WTC11 (cell line): ENCODE measurements at regions not wholly inside any gene's neighbourhood (a gene's known extent, or its start where the extent isn't known, plus 50 kb on each side); places are given as distances from the start of the nearest gene placed in this dataset.

Experiments
- ATAC-seq: fragments of 200-7000 bp; cut with Tn5 transposase; 2 replicates; pipeline ENCODE4 v1.10.0; 2021; ENCODE audit warnings: mild to moderate bottlenecking, moderate library complexity
- CTCF ChIA-PET: fragments of 300-600 bp; sonication (Branson Sonifier 250); formaldehyde crosslinking; loops from one replicate; lab custom pipeline; 2021; ENCODE audit warnings: antibody characterized with exemption; lab: Charles Lee
- POLR2A ChIA-PET: fragments of 350-600 bp; sonication (Branson Sonifier 250); formaldehyde crosslinking; loops from one replicate; lab custom pipeline; 2021; ENCODE audit warnings: antibody characterized with exemption; lab: Charles Lee
- DNase-seq: peaks from one replicate; pipeline ENCODE4 v3.0.0; 2021; ENCODE audit warnings: low spot score
- H3K27ac Mint-ChIP-seq: 2 replicates; pipeline ENCODE4 v1.8.0; 2021; ENCODE audit warnings: mixed read lengths
- H3K27me3 Mint-ChIP-seq: 2 replicates; pipeline ENCODE4 v1.8.0; 2021; ENCODE audit warnings: low read depth, mild to moderate bottlenecking, moderate library complexity, mixed read lengths
- H3K36me3 Mint-ChIP-seq: 2 replicates; pipeline ENCODE4 v1.8.0; 2021; ENCODE audit warnings: mixed read lengths
- H3K4me1 Mint-ChIP-seq: 2 replicates; pipeline ENCODE4 v1.8.0; 2022; ENCODE audit warnings: mixed read lengths
- H3K4me3 Mint-ChIP-seq: 2 replicates; pipeline ENCODE4 v1.8.0; 2021; ENCODE audit warnings: mild to moderate bottlenecking, moderate library complexity, mixed read lengths
- H3K9me3 Mint-ChIP-seq: 2 replicates; pipeline ENCODE4 v1.8.0; 2021; ENCODE audit warnings: mixed read lengths
- AFF4 ChIP-seq: sonication (generic); formaldehyde crosslinking; IDR thresholded peaks from 2 replicates; pipeline ENCODE4 v1.8.1; 2023; ENCODE audit warnings: mild to moderate bottlenecking, missing genetic modification reagents, borderline replicate concordance
- CDX4 ChIP-seq: fragments of 250-450 bp; sonication (Bioruptor Pico); IDR thresholded peaks from 2 replicates; pipeline ENCODE4 v1.9.0; 2021; ENCODE audit warnings: moderate library complexity, mild to moderate bottlenecking, inconsistent platforms, borderline replicate concordance
- CTCF ChIP-seq: fragments of 200-600 bp; IDR thresholded peaks from 2 replicates; pipeline ENCODE4 v1.8.0; 2022; ENCODE audit warnings: antibody characterized with exemption
- E2F1 ChIP-seq: sonication (generic); formaldehyde crosslinking; IDR thresholded peaks from 2 replicates; pipeline ENCODE4 v1.8.0; 2022; ENCODE audit warnings: mild to moderate bottlenecking, missing genetic modification reagents
- E2F5 ChIP-seq: sonication (generic); formaldehyde crosslinking; IDR thresholded peaks from 2 replicates; pipeline ENCODE4 v1.8.1; 2022; ENCODE audit warnings: mild to moderate bottlenecking, moderate library complexity, missing genetic modification reagents
- FOXJ3 ChIP-seq: sonication (generic); formaldehyde crosslinking; IDR thresholded peaks from 2 replicates; pipeline ENCODE4 v1.9.0; 2021; ENCODE audit warnings: missing genetic modification reagents, mild to moderate bottlenecking, borderline replicate concordance
- GRHL2 ChIP-seq: fragments of 250-450 bp; sonication (Bioruptor Pico); IDR thresholded peaks from 2 replicates; pipeline ENCODE4 v1.8.0; 2022; ENCODE audit warnings: mild to moderate bottlenecking, moderate library complexity; ENCODE audit not compliant: insufficient replicate concordance, severe bottlenecking
- IRF1 ChIP-seq: sonication (generic); formaldehyde crosslinking; IDR thresholded peaks from 2 replicates; pipeline ENCODE4 v1.8.0; 2023; ENCODE audit warnings: missing genetic modification reagents
- IRF2 ChIP-seq: sonication (generic); formaldehyde crosslinking; IDR thresholded peaks from 2 replicates; pipeline ENCODE4 v1.8.0; 2022; ENCODE audit warnings: low read depth, missing genetic modification reagents, borderline replicate concordance
- MAX ChIP-seq: sonication (generic); formaldehyde crosslinking; IDR thresholded peaks from 2 replicates; pipeline ENCODE4 v1.8.0; 2022; ENCODE audit warnings: mild to moderate bottlenecking, missing genetic modification reagents
- MXD4 ChIP-seq: fragments of 250-450 bp; sonication (Bioruptor Pico); IDR thresholded peaks from 2 replicates; pipeline ENCODE4 v1.8.0; 2021; ENCODE audit warnings: mild to moderate bottlenecking, moderate library complexity, borderline replicate concordance
- NFE2L1 ChIP-seq: sonication (generic); formaldehyde crosslinking; IDR thresholded peaks from 2 replicates; pipeline ENCODE4 v1.8.1; 2023; ENCODE audit warnings: missing genetic modification reagents
- PRRX2 ChIP-seq: fragments of 250-450 bp; sonication (Bioruptor Pico); IDR thresholded peaks from 2 replicates; pipeline ENCODE4 v1.8.0; 2021; ENCODE audit warnings: mild to moderate bottlenecking
- RELA ChIP-seq: sonication (generic); formaldehyde crosslinking; IDR thresholded peaks from 2 replicates; pipeline ENCODE4 v1.8.1; 2022; ENCODE audit warnings: missing genetic modification reagents, mild to moderate bottlenecking, borderline replicate concordance
- SMAD3 ChIP-seq: sonication (generic); formaldehyde crosslinking; IDR thresholded peaks from 2 replicates; pipeline ENCODE4 v1.8.0; 2022; ENCODE audit warnings: missing genetic modification reagents, mild to moderate bottlenecking, borderline replicate concordance
- SOX15 ChIP-seq: fragments of 250-450 bp; sonication (Bioruptor Pico); IDR thresholded peaks from 2 replicates; pipeline ENCODE4 v1.9.0; 2021; ENCODE audit warnings: mild to moderate bottlenecking
- TEAD4 ChIP-seq: sonication (generic); formaldehyde crosslinking; IDR thresholded peaks from 2 replicates; pipeline ENCODE4 v1.8.0; 2022; ENCODE audit warnings: mild to moderate bottlenecking, missing genetic modification reagents
- ZNF121 ChIP-seq: sonication (generic); formaldehyde crosslinking; IDR thresholded peaks from 2 replicates; pipeline ENCODE4 v1.8.0; 2023; ENCODE audit warnings: missing genetic modification reagents
- ZNF219 ChIP-seq: sonication (generic); formaldehyde crosslinking; IDR thresholded peaks from 2 replicates; pipeline ENCODE4 v1.8.0; 2023; ENCODE audit warnings: missing genetic modification reagents, mild to moderate bottlenecking, borderline replicate concordance
- ZNF263 ChIP-seq: sonication (generic); formaldehyde crosslinking; IDR thresholded peaks from 2 replicates; pipeline ENCODE4 v1.8.1; 2022; ENCODE audit warnings: low read depth, mild to moderate bottlenecking, moderate library complexity, missing genetic modification reagents
- ZNF416 ChIP-seq: fragments of 250-450 bp; sonication (Bioruptor Pico); IDR thresholded peaks from 2 replicates; pipeline ENCODE4 v1.9.0; 2021; ENCODE audit warnings: mild to moderate bottlenecking, inconsistent platforms
- ZNF512 ChIP-seq: sonication (generic); formaldehyde crosslinking; IDR thresholded peaks from 2 replicates; pipeline ENCODE4 v1.8.1; 2022; ENCODE audit warnings: missing genetic modification reagents, borderline replicate concordance
- ZSCAN18 ChIP-seq: fragments of 250-450 bp; sonication (Bioruptor Pico); IDR thresholded peaks from 2 replicates; pipeline ENCODE4 v2.1.2; 2022; ENCODE audit warnings: mild to moderate bottlenecking, moderate library complexity

- POLR2A ChIA-PET, result no interaction called here
- Mint-ChIP-seq H3K27me3 (no peaks in the 10 kb centered on the region), H3K4me1 (peaks cover 16% of the 10 kb centered on the region), H3K4me3 (no peak overlapping the region), H3K27ac (peak overlapping the region; percentile 89; the same call in 1 of the 2 replicates), H3K9me3 (no peaks in the 10 kb centered on the region), H3K36me3 (no peaks in the 10 kb centered on the region)
- TF ChIP-seq MXD4 (no peak), RELA (no peak), PRRX2 (no peak), E2F5 (CRISPR knock-in tag) (no peak), MAX (CRISPR knock-in tag) (no peak), AFF4 (no peak), ZNF512 (CRISPR knock-in tag) (no peak), ZNF219 (no peak), IRF2 (CRISPR knock-in tag) (no peak), NFE2L1 (CRISPR knock-in tag) (no peak), GRHL2 (CRISPR knock-in tag) (no peak), CDX4 (CRISPR knock-in tag) (no peak), TEAD4 (CRISPR knock-in tag) (no peak)
- peak; percentile 53 for ATAC-seq
- DNase-seq, result no peak
- CTCF ChIA-PET, result interaction anchor here (1.2 to 1.3 kb wide), 2 partner anchors 46 to 107 kb away, joined by 3 to 5 read pairs; no protein-coding TSS in a partner anchor
Observed at GRCh38 chr2:58918141-58918540, 677.0 kb upstream of the FANCL start.

- H3K4me1 Mint-ChIP-seq, result peaks cover 22% of the 10 kb centered on the region
- no peaks in the 10 kb centered on the region for H3K36me3 Mint-ChIP-seq
- ATAC-seq, result no peak
- TF ChIP-seq MXD4 (no peak), ZNF219 (no peak), CTCF (no peak), ZNF416 (no peak), ZNF121 (CRISPR knock-in tag) (no peak), E2F1 (CRISPR knock-in tag) (no peak), SOX15 (CRISPR knock-in tag) (no peak), FOXJ3 (no peak), ZNF263 (CRISPR knock-in tag) (no peak), IRF1 (no peak), ZSCAN18 (CRISPR knock-in tag) (no peak), PRRX2 (no peak), SMAD3 (no peak), NFE2L1 (CRISPR knock-in tag) (no peak)
- TF ChIP-seq, all 79 proteins: peak for 0
- Mint-ChIP-seq H3K27ac (no peak overlapping the region), H3K4me3 (no peak overlapping the region), H3K27me3 (no peaks in the 10 kb centered on the region), H3K9me3 (no peaks in the 10 kb centered on the region)
- ChIA-PET POLR2A (no interaction called here), CTCF (interaction anchor here (1.2 to 1.3 kb wide), 2 partner anchors 46 to 108 kb away, joined by 3 to 5 read pairs; no protein-coding TSS in a partner anchor)
- DNase-seq, result no peak
Observed at GRCh38 chr2:58917596-58917995, 676.5 kb upstream of the FANCL start.
